Stimulated activated CD4-positive, alpha-beta T cell treated with anti-CD3 and anti-CD28 coated beads, Interleukin-4, amount 100 ng/mL, for 1 hour (primary cell): ENCODE measurements at regions not wholly inside any gene's neighbourhood (a gene's known extent, or its start where the extent isn't known, plus 50 kb on each side); places are given as distances from the start of the nearest gene placed in this dataset.
A peak's percentile ranks its signal among the peaks of the same experiment; 100 is the strongest.

Experiments used
- DNase-seq: peaks from one replicate; pipeline ENCODE4 v3.0.0-alpha.2; 2020

DNA sequence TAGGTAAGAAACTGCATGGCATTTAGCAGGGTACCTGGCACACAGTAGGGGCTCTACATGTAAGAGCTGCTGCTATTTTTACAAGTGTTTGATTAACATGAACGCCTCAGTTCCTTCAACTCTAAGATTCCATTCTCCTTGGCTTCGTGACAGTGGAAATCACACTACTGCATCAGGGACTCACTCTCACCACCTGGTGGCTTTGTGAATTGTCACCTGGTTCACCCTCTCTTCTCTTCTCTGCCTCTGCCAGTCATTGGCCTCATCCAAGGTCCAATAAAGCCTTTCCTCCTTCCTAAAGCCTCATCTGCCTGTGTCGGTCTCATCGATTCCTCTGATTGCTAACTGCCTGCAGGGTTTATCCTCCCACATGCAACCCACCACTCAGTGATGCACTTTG, 476.4 kb downstream of the VRK1 start:
- DNase-seq, result no peak

DNA sequence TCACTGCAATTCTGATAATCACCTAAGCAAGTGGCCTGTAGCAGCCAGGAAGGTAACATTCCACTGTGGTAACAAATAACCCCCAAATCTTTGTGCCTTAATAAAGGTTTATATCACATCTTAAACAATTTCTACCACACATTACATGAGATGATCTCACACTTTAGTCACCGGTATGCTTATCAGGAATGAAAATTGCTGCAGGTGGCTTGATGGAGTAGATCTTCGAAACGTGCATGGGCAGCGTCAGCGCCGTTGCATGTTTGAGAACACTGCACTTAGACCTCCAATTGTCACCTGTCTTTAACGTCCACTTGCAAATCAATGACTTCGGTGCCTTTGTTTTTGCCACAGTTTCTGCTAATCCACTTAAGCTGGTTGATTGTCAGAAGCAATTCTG, 477.4 kb downstream of the VRK1 start:
- no peak for DNase-seq

DNA sequence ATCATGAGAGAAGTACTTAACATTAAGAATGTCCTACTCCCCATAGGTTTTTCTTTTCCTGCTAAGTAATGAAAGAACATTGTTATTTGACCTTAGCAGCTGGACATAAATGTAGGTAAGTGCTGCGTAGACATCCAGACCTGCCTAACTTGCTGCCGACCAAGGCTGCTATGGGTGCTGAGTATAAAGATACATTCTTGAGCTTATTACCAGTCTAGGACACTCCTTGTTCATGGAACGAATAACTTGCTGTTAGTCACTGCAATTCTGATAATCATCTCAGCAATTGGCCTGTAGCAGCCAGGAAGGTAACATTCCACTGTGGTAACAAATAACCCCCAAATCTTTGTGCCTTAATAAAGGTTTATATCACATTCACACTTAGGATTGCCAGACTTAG, 478.1 kb downstream of the VRK1 start:
- DNase-seq, result no peak

DNA sequence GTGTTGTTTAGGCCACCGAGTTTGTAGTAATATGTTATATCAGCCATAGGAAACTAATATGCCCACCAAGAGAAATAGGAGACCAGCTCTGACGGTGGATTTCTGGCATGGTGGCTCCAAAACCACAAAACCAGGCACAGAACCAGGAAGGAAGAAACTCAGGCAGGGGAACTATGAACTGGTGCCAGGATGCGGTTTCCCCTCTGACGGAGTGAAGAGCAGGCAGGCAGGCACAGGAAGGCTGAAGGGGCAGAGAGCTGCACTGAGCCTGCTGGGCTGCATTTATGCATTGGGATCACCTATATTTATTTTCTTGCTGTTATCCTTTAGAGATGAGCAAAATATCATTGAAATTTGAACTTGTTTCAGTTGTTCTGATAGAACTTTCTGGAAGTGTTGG, 479.4 kb downstream of the VRK1 start:
- no peak for DNase-seq

DNA sequence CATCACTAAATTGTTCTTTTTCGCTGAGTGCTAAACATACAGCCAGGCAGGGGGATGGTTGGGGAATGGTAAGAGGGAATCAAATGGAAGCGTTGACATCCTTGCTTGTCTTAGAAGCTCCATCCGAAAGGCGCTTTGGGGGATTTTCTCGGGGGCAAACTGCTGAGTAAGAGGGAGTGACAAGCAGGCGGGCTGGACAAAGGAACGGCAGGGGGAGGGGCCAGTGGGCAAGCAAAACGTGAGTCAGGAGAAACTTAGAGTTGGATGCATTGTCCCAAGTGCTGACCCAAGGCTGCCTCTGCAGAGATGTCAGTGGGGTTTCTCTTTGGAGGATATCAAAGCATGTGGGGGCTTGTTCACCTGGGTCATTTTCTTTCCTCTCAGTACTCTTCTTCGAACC, 480.5 kb downstream of the VRK1 start:
- DNase-seq, result no peak

DNA sequence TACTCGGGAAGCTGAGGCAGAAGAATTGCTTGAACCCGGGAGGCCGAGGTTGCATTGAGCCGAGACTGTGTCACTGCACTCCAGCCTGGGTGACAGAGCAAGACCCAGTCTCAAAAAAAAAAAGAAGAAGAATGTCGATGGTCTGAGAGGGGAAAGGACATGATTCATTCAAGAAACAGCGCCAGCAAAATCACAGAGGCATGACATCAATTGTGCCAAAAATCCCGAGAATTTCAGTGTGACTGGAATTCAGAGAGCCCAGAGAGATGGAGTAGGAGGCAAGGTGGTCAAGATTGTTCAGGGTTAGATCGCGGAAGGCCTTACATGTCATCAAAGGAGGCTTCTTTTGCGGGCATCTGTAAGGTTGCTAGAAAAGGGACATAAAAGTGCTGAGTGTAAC, 483.3 kb downstream of the VRK1 start:
- no peak for DNase-seq

DNA sequence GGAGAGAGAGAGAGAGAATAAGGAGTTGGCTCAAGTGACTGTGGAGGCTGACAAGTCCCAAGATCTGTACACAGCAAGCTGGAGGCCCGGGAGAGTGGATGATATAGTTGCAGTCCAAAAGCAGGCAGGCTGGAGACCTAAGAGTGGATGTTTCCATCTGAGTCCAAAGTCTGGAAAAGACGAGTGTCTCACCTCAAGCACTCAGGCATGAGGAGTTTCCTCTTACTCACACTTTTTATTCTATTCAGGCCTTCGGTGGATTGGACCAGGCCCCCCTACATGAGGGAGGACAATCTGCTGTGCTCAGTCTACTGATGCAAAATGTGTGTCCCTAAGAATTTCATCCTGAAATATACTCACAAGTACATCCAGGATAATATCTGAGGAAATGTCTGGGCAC, 484.6 kb downstream of the VRK1 start:
- DNase-seq, result no peak

DNA sequence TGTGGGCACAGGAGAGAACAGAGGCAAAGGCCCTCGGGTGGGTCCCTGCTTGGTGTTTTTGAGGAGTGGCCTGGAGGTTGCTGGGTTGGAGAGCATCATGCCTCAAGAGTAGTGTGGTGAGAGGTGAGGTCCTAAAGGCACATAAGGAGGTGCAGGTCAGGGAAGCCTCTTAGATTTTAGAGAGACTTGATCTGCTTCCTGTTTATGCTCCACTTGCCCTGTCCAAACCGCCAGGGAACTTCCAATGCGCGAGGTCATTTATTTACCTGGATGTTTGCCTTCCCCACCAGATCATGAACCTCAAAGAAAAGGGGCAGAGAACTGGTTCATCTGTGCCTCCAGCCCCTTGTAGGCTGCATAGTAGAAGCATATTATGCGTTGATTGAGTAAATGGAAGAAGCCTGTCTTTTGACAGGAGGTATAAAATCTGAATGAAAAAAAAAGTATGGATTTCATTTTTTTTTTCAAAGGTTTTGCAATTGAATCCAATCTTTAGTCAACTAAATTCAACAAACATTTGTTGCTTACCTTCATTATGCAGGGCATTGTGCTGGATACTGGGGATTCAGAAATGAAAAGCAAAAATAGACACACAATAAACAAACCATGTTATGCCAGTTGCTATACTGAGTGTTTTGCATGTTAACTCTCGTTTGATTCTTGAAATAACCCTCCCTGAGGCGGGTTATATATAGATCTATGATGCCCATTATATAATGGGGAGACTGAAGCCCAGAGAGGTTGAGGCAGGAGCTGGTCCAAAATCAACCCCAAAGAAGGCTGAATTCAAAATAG, 485.2 kb downstream of the VRK1 start:
- DNase-seq, result no peak

DNA sequence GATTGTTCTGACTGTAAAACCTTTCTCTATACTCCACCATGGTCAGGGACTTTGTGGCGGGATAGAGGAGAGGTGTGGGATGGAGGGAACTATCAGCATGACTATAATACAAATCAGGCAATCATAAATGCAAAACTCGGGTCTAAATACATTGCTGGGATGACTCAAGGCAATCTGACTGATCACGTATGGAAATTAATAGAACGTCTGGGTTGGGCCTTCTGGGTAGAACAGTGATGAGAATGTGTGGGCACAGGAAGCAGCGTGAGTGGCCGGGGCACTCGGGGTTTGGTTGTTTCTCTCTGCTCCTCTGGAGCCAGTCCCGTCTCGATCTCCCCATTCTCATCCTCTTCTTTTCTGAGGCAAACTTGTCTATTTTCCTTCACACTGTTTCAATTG, 485.8 kb downstream of the VRK1 start:
- no peak for DNase-seq

DNA sequence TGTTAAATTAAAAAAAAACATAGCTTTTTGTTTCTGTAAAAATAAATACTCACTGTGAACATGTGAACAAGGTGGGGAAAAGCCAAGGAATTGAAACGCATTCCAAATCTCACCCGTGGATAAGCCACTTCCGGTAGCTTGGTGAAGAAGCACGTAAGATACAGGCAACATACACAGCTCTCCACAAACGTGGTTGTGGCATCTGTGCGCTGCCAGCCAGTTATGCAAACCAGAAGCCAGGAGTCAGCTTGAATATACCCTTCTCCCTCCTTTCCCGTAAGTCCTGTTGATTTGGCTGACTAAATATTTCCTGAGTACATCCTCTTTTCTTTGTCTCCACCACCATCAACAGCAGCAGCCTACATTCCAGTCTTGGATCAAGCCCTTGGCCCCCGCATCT, 486.2 kb downstream of the VRK1 start:
- DNase-seq, result no peak

DNA sequence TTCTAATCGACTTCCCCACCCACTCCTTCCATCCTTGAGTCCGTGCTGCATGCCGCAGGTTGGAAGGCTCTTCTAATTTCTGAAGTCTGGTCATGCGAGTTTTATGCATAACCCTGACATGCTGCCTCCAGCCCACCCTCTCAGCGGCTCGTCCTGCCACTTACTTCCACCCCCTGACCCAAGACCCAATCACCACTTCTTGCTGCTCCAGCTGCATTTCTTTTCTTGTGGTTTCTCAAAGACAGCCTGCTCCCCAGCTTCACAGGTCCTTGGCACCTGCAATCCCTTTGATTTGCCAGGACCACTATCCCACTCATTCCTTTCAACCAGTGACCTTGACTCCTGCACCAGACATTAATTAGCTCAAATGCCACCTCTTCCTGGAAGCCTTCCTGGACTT, 486.7 kb downstream of the VRK1 start:
- no peak for DNase-seq

DNA sequence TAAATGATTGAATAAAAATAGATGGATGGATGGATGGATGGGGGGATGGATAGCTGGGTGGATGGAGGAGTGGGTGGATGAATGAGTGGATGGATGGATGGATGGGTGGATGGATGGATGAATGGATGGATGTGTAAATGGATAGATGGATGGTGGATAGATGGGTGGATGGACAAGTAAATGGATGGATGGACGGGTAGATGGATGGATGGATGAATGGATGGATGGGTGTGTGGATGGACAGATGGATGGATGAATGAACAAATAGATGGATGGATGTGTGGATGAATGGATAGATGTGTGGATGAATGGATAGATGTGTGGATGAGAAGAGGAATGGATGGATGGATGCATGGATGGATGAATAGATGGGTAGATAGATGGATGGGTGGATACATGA, 490.8 kb downstream of the VRK1 start:
- no peak for DNase-seq

DNA sequence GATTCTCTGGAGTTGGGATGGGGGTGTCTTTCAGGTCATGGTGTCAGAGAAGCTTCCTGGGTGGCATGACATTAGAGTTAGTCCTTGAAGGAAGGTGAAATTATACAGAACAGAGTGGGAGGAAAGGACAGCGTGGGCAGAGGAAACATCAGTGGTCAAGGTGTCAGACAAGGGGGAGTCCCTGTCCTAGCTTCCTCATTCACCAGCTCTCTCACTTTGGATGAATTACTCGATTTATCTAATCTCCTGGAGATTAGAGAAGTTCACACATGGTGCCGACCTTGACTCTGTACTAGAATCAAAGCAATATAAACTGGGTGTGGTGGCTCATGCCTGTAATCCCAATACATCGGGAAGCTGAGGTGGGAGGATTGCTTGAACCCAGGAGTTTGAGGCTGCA, 492.9 kb downstream of the VRK1 start:
- no peak for DNase-seq

DNA sequence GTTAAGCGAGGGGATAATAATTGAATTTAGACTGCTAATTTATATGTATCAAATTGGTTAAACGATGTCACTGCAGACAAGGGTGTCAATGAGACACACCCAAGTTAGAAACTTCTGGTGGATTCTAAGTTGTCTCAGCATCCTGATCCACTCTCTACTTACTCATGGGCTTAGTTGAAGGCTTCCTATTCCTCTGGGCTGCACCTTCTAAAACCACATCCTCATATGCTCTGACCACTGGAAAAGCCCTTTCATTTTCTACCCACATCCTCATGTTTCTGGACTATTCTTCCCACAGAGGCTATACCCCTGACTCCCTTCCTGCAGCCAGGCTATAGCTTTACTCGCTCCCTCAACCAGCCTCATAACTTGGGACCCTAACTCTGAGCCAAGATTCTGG, 493.8 kb downstream of the VRK1 start:
- no peak for DNase-seq

DNA sequence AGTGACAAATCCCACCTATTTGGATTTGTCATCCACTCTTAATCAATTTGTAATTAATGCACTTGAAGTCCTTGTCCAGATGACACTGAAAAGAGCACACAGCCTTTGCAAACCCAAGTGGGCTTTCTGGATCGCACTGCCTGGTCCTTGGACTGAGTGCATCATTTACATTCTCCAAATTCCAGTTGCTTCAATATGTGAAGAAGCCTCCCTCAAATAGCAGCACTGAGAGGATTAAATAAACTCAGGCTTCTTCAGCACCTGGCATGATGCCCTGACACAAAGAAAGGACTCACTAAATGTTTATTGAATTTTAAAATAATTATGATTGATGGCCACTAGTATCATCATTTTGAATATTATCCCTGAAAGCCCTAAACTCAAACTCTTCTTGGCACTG, 496.5 kb downstream of the VRK1 start:
- DNase-seq, result no peak

DNA sequence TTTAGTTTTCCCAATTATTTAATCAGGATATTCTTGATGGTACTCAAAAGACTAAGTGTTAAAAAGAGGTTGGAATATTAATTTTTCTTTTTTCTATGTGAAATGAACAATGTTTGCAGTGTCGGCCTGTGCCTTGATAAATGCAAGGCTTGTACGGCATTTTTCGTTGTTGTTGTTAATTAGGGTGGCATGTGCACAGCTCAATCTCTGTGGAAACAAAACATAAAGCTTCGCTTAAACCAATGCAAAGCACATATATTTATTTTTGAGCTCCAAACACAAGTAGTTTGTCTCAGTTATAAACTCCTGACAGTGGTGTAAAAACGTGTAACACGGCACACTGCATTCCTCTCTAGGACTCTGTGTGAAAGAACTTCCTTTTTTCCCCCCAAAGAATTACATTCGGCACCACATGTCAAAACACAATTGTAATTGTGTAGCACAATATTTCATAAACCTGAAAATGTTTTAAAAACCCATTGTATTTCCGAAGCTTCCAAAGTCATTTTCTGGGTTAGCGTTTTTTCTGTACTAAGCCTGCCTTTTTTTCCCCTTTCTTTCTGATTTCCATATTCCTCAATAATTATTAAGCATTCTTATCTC, 498.0 kb downstream of the VRK1 start:
- DNase-seq, result no peak

DNA sequence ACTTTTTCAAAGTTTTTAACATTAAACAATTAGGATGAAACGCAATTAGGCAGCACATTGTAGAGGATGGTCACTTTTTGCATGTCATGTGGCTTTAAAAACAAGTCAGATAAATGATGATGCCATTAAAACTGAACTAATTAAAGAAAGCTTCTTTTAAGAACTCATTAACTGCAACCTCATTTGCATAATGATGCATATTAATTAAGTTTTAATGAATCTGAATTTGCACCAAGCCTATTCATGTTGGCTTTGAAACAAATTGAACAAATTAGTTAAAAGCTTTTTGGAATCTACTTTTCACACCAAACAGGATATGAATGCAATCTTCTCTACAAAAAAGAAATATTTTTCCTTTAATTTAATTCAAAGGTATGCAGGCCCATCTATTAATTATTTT, 499.0 kb downstream of the VRK1 start:
- no peak for DNase-seq

DNA sequence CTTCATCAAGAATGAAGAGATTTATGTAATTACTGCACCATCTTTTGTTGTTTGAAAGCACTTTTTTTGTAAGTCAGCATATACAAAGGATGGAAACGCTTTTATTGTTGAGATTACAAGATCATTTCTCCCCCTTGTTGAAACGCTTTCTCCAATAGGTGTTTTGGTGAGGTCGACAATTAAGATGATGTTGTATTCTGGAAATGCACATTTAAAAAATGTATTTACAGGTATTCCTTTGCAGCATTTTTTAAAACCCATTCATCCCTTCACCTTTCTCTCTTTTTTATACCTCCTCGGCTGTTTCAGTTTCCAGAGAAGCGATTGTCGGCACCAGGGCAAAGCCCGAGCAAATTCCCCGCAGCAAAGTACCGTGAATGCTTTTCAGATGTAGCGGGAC, 499.9 kb downstream of the VRK1 start:
- no peak for DNase-seq

DNA sequence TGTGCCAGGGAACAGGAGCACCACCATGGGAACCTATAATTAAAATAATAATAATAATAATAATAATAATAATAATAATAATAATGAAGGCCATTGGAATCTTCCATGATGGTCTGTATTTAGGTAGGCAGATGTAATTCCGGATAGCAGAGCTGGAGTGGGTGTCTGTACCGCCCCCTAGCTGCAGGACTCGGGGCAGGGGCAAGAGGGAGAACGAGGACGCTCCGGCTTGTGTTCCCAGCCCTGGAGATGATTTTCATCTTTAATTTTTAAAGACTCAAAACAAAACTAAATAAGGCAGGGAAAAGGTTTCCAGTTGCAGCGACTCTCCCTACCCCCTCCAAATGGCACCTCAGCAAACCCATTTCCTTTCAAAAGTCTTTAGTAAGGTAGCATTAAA, 501.1 kb downstream of the VRK1 start:
- no peak for DNase-seq

DNA sequence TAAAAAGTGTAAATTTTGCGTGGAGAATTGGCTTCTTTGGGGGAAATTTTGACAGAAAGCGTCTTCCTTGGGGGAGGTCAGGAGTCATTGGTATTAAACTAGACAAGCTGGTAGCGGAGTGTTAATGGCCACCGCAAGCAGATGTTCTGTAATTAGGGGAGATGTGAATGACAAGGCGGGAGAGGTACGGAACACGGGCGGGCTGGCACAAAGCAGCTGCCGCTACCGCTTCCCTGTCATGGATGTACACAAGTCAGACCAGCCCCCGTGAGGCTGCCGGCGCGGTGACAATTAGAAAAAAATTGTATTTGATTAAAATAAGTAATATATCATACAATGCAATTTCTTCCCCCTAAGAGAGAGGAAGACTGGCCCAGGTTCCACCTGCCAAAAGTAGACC, 501.6 kb downstream of the VRK1 start:
- no peak for DNase-seq

DNA sequence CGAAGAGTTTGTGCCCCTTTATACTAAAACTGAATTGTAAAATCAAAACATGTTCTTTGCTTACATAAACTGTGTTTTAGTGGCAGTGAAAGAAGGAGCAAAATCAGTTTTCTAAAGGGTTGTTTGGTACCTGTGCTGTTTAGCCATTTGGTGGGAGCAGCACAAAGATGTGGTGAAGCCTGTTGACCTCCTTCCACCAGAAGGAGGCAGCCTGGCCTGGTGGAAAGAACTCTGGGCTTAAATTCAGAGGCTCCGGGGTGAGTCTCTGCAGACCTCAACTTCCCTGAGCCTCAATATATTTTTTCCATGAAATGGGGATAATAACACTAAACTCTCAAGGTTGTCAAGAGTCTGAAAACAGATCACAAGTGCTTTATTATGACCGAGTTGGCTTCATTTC, 502.5 kb downstream of the VRK1 start:
- DNase-seq, result peak; percentile 27

DNA sequence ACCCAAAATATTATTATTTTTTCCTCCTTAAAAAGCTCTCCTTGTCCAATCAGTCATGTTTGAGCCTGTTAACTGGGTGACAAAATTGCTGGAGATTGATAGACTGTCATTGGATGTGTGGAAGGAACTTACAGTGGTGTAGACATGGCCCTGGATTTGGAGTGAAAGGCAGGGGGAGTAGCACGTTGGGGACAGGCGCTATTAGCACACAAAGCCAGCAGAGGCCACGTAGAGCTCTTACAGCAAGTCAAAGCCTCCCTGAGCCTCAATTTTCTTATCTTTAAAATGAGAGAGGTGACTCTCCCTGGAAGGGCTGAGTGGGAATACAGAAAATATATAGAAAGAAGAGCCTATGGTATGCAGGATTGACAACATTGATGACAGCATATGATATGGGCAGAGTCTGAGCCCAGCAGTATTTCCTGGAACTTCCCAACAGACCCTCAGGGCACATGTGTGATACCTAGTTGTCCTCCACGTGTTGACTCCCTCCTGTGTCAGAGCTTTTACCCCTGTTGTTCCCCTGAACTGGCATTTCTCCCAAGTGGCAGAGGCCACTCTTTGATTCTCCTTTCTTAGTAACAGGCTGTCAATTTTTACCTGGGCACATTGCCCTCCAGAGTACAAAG, 504.9 kb downstream of the VRK1 start:
- DNase-seq, result no peak

DNA sequence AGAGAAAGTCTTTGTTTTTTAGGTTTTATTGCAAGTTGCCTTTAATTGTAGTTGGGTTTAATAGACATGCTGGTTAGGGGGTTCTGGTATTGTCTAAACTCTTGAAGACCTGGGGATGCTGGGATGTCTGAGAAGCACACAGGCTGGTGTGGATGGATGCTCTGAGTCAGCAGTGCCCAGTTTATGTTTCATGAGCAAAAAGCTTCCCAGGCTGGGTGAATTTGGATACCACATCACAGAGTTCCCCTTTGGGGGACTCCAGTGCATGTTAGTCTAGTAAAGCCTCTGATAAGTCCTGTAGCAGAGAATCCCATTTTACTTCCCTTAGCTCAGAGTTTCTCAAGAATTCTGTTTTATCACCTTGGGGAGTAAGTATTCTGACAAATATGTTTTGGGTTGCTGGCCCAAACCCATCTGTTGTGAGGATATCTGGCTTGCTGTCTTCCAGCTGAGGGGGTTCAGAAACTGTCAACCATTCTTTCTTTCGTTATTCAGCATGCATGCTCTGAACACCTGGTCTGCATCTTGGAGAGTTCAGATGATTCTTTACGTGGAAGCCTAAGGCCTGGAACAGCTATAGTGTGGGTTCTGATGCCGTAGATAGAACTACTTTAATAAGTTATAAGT, 509.1 kb downstream of the VRK1 start:
- no peak for DNase-seq

DNA sequence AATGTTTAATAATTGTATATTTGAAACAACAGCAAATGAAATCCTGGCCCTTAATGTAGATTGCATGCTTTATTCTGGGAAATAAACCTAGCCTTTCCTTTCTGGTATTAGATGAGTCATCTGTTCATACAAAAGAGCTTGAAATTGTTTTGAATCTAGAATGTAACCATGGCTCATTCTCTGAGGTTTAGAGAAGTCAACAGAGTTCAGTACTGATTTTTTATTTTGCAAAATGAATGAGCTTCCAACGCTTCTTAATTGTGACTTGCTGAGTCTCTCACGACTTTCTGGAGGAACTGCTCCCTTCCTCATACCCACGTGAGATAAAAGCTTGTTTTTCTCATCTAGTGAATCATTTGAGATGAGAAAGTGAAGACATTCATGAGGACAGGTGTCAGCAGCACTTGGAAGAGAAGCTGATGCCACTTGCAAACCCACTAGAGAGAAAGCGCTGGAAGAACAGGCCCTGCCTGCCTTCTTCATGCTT, 509.6 kb downstream of the VRK1 start:
- DNase-seq, result no peak
